ENCODE measurements at regions not wholly inside any gene's neighbourhood (a gene's known extent, or its start where the extent isn't known, plus 50 kb on each side); places are given as distances from the start of the nearest gene placed in this dataset.

DNA sequence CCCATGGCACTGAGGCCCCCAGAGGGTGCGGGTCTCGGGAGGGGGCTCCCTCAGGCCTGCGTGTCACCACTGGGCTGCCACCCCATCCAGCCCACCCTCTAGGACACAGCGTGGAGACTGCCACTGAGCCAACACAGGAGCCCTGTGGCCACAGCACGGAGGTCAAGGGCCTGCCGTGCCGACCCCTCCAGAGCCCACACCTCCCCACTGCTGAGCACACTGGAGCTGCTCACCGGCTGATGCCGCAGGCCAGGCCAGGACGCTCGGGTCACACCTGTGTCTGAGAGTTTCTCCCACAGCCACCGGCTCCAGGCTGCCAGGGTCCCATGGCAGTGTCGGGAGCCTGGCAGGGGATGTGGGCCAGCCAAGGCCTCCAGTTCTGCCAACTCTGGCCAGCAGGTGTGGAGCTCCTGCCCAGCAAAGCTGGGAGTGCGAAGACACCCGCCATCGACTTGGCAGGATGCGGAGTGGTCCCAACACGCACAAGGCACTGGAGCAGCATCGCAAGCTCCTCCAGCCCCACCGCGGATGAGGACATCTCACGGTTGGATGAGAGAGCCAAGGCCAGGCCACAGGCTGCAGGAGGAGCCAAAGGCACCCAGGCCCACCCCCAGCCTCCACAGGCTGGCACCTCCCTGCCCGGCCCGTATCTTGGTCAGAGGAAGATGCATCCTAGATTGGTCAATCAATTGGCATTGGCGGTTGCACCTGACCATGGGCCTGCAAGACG, 187.1 kb downstream of the BRD1 start:
- no peak for DNase-seq (ENCODE audit: low read depth in 2 of 2)

GRCh38 chr22:49639956-49640355, 187.7 kb downstream of the BRD1 start:
- DNase-seq (ENCODE audit: low read depth in 2 of 2): no peak

DNA sequence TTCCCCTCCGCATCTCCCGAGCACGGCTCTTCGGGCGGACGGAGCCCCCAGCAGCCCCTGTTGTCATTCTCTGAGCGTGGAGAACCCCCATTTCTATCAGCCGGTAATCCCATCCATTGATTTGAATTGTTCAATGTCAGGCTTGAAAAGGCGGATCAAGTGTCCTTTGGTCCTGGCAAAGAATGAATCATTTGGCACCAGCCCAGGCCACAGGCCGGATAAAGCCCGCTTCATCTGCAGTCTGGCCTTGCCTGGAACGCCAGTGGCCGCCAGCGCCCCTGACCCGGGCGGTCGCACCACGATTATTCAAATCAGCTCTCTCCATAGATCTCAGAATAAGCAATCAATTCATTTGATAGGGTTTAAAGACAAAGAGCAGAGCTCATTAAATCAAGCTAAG, 188.9 kb downstream of the BRD1 start:
- no peak for DNase-seq (ENCODE audit: low read depth in 2 of 2)

DNA sequence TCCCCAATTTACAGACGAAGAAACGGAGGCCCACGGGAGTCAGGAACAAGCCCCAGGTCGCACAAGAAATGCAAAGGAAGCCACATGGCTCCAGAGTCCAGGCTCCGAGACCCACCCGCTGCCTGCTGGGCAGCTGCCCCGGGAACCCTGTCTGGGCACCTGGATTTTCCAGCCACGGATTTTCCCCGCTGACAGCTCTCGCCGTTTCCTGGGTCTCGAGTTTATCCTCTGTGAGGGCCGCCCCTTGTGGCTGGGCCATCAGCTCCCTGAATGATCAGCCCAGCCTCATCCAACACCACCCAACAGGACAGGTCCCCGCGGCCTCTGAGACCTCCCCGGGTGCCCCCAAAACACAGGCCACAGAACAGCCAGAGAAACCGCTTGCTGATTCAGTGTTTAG, 189.7 kb downstream of the BRD1 start:
- DNase-seq (ENCODE audit: low read depth in 2 of 2): no peak

- no peak for DNase-seq (ENCODE audit: low read depth in 2 of 2)
Measured at GRCh38 chr22:49637255-49637760, 190.4 kb downstream of the BRD1 start.

DNA sequence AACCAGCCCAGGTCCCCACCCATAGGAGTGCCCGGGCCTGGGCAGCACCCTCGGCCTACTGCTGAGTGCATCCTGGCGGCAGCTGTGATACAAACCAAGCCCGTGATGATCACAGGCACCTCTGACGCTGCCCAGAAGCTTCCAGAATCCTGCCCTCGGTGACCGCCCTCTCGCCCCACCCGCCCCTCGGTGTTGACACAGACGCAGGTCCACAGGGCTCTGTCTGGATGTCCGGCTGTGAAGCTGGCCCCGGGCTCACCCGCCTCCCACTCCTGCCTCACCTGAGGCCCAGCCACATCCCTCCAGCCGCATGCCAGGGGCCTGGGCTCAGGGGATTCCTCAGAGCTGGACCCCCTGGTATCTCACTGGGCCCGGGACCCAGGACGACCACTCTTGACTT, 191.0 kb downstream of the BRD1 start:
- DNase-seq (ENCODE audit: low read depth in 2 of 2): no peak

GRCh38 chr22:49636214-49636613, 191.5 kb downstream of the BRD1 start:
- DNase-seq (ENCODE audit: low read depth in 2 of 2): no peak

- DNase-seq (ENCODE audit: low read depth in 2 of 2): no peak
Measured at GRCh38 chr22:49634006-49634772, 193.5 kb downstream of the BRD1 start.

- DNase-seq (ENCODE audit: low read depth in 2 of 2): no peak
Measured at GRCh38 chr22:49633010-49633324, 194.7 kb downstream of the BRD1 start.

GRCh38 chr22:49632199-49633009, 195.3 kb downstream of the BRD1 start:
- DNase-seq (ENCODE audit: low read depth in 2 of 2): no peak

- no peak for DNase-seq (ENCODE audit: low read depth in 2 of 2)
Measured at GRCh38 chr22:49630448-49630946, 197.2 kb downstream of the BRD1 start.

GRCh38 chr22:49629586-49630447, 197.9 kb downstream of the BRD1 start:
- DNase-seq (ENCODE audit: low read depth in 2 of 2): no peak

- DNase-seq (ENCODE audit: low read depth in 2 of 2): no peak
Measured at GRCh38 chr22:49629261-49629570, 198.5 kb downstream of the BRD1 start.

- DNase-seq (ENCODE audit: low read depth in 2 of 2): no peak
Measured at GRCh38 chr22:49628391-49629260, 199.0 kb downstream of the BRD1 start.

DNA sequence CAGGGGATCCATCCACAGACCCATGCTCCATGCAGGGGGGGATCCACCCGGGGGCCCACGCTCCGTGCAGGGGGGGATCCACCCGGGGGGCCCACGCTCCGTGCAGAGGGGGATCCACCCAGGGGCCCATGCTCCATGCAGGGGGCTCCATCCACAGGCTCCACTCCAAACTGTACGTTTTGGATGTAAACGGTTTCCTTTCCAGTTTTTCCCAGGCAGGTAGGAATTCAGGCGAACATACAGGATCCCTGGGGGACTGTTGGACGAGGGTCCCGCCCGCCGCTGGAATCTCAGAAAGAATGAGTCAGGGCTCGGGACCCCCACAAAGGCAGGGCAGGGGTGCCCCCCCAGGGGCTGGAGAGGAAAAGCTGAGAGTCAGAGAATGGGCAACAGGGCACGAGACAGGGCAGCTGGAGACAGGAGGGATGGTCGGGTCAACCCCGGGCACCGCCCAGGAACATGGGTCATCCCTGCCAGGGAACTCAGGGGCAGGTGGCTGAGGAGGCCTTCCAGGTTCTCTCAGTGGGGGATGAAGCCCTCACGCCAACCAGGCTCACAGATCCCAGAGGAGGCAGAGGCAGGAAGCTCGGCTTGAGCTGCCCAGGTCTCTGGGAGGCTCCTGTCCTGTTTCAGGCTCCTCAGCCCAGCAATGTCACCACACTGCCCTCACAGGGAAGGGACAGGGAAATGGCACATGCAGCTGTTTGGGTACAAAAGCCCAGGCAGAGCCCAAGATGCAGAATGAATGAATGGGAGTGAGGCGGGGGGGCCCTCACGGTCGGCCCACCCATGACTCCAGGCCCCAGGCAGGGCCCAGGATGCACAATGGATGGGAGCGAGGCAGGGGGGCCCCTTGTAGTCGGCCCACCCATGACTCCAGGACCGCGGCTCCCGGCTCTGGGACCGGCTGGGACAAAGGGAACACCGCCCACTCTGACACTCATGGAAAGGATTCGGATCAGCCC, 200.2 kb downstream of the BRD1 start:
- DNase-seq (ENCODE audit: low read depth in 2 of 2): no peak

DNA sequence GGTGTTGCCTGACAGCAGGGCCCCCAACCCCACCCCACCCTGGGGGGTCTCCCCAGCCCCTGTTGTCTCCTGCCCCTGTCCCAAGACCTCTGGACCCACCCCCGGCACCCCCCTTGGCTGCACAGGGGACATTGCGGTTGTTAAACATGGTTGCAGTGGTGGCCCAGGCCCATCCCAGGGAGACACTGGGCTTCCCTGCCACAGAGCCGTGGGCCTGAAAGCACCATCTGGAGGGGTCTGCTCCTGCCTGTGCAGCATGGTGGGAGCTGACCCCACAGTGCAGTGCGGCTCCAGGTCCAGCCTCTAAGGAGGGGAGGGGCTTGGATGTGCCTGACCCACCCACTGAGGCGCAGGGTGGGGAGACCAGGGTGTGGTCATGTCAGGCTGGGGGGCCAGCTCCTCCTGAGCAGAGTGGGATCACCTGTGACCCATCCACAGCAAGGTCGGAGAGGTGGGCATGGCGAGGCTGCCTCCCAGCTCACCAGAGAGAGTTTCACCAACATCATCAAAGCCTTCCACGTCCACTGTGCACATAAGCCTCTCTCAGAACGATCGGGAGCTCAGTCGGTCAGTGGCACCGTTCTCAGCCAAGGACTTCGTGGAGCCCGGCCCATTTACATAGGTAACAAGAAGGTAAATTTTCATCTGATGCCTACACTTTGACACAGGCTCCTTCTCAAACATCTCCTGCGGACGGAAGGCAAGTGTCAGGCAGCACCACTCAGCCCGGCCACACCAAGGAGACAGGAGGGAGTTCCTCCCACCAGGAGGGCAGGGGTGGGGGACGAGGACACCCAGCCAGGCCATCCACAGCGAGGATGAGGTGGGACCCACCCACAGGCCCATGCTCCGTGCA, 201.1 kb downstream of the BRD1 start:
- DNase-seq (ENCODE audit: low read depth in 2 of 2): no peak

GRCh38 chr22:49624421-49625177, 203.1 kb downstream of the BRD1 start:
- no peak for DNase-seq (ENCODE audit: low read depth in 2 of 2)

- no peak for DNase-seq (ENCODE audit: low read depth in 2 of 2)
Measured at GRCh38 chr22:49623715-49624114, 204.0 kb downstream of the BRD1 start.
